Activated CD4-positive, CD25-positive, alpha-beta regulatory T cell treated with anti-CD3 and anti-CD28 coated beads, Interleukin-2, amount 50 U/mL, for 24 hours (primary cell): ENCODE measurements at regions not wholly inside any gene's neighbourhood (a gene's known extent, or its start where the extent isn't known, plus 50 kb on each side); places are given as distances from the start of the nearest gene placed in this dataset.
"Not testable (repeated sequence)": the region's sequence is repeated elsewhere in the genome, so short reads cannot be mapped to it uniquely, and the experiment has no call there.

Experiments used
- ATAC-seq, 2 donors: fragments of 150-1000 bp; cut with Tn5 transposase; one replicate each; pipeline ENCODE4 v1.10.0; 2021; ENCODE audit warnings: mild to moderate bottlenecking in 1 of 2, moderate library complexity in 1 of 2

GRCh38 chr5:152711801-152712388, 306.8 kb upstream of the NMUR2 start:
- no peak for ATAC-seq

- no peak for ATAC-seq
Measured at GRCh38 chr5:152717393-152717792, 312.3 kb upstream of the NMUR2 start.

- ATAC-seq: no peak
Measured at GRCh38 chr5:152723482-152723881, 318.4 kb upstream of the NMUR2 start.

- ATAC-seq: no peak
Measured at GRCh38 chr5:152730176-152730575, 325.1 kb upstream of the NMUR2 start.

- ATAC-seq: no peak
Measured at GRCh38 chr5:152736906-152737305, 331.8 kb upstream of the NMUR2 start.

GRCh38 chr5:152739916-152740315, 334.8 kb upstream of the NMUR2 start:
- ATAC-seq: no peak

- not testable (repeated sequence) for ATAC-seq
Measured at GRCh38 chr5:152741126-152741525, 336.0 kb upstream of the NMUR2 start.

- ATAC-seq: not testable (repeated sequence)
Measured at GRCh38 chr5:152787709-152788217, 382.7 kb upstream of the NMUR2 start.

- ATAC-seq: no peak
Measured at GRCh38 chr5:152801886-152802285, 396.8 kb upstream of the NMUR2 start.

- no peak for ATAC-seq
Measured at GRCh38 chr5:152804179-152804578, 399.1 kb upstream of the NMUR2 start.

GRCh38 chr5:152811988-152812387, 406.9 kb upstream of the NMUR2 start:
- ATAC-seq: no peak

GRCh38 chr5:152813526-152813925, 408.4 kb upstream of the NMUR2 start:
- ATAC-seq: no peak

GRCh38 chr5:152819891-152820290, 414.8 kb upstream of the NMUR2 start:
- no peak for ATAC-seq

GRCh38 chr5:152824316-152824715, 419.2 kb upstream of the NMUR2 start:
- ATAC-seq: no peak

- ATAC-seq: no peak
Measured at GRCh38 chr5:152838241-152838786, 433.2 kb upstream of the NMUR2 start.

GRCh38 chr5:152844713-152845112, 439.6 kb upstream of the NMUR2 start:
- no peak for ATAC-seq

- no peak for ATAC-seq
Measured at GRCh38 chr5:152853361-152853760, 448.3 kb upstream of the NMUR2 start.

- no peak for ATAC-seq
Measured at GRCh38 chr5:152855441-152855840, 450.4 kb upstream of the NMUR2 start.

GRCh38 chr5:152861231-152861630, 456.2 kb upstream of the NMUR2 start:
- ATAC-seq: no peak

GRCh38 chr5:152864447-152864846, 459.4 kb upstream of the NMUR2 start:
- ATAC-seq: no peak

GRCh38 chr5:152864991-152865390, 459.9 kb upstream of the NMUR2 start:
- ATAC-seq: no peak

- no peak for ATAC-seq
Measured at GRCh38 chr5:152869971-152870370, 464.9 kb upstream of the NMUR2 start.

- ATAC-seq: no peak
Measured at GRCh38 chr5:152882621-152883020, 477.5 kb upstream of the NMUR2 start.

- ATAC-seq: no peak
Measured at GRCh38 chr5:152883066-152883775, 478.1 kb upstream of the NMUR2 start.
